ENCODE measurements at regions not wholly inside any gene's neighbourhood (a gene's known extent, or its start where the extent isn't known, plus 50 kb on each side); places are given as distances from the start of the nearest gene placed in this dataset.

DNA sequence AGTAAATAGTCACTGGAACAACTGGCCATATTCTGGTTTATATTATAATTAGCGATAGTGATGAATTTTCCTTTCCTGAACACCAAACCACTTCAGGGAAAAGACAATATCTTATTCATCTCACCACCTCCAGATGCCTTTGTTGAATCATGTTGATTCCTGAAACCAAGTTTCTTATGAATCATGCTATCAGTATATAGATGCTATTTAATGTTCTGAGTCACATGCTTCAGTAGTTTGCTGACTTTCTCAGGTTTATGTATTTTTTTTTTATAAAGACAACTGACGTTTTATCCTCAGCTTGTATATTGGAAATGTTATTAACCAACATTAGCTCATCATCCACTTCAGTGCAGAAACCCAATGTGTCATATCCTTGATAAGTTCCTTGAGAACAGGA lies 710.2 kb upstream of the POU3F2 start:
- Histone ChIP-seq H2AFZ (ENCODE audit: low read length) (no peak overlapping the region), H3K4me3 (ENCODE audit: low read length) (no peak overlapping the region), H3K9ac (ENCODE audit: low read length) (no peak overlapping the region), H3K4me2 (ENCODE audit: low read depth, low read length) (no peak overlapping the region), H3K79me2 (ENCODE audit: low read length) (no peaks in the 10 kb centered on the region), H3K9me3 (replicated peaks; ENCODE audit: insufficient read depth, low read length) (no peaks in the 10 kb centered on the region), H3K4me1 (ENCODE audit: low read length) (no peaks in the 10 kb centered on the region), H3K27ac (ENCODE audit: low read length) (no peak overlapping the region), H3K9me2 (replicated peaks; ENCODE audit: insufficient read depth, low read length) (no peaks in the 10 kb centered on the region), H3F3A (ENCODE audit: insufficient read depth, low read length) (no peaks in the 10 kb centered on the region), H3K27me3 (replicated peaks; ENCODE audit: insufficient read depth, low read length) (no peaks in the 10 kb centered on the region), H3K36me3 (replicated peaks; ENCODE audit: insufficient read depth, low read length) (no peaks in the 10 kb centered on the region), H4K20me1 (ENCODE audit: insufficient read depth, low read length) (no peaks in the 10 kb centered on the region)
- TF ChIP-seq EZH2phosphoT487 (IDR thresholded peaks at IDR 0.05; ENCODE audit: low read length), result no peak
- TF ChIP-seq, protein P1, sequence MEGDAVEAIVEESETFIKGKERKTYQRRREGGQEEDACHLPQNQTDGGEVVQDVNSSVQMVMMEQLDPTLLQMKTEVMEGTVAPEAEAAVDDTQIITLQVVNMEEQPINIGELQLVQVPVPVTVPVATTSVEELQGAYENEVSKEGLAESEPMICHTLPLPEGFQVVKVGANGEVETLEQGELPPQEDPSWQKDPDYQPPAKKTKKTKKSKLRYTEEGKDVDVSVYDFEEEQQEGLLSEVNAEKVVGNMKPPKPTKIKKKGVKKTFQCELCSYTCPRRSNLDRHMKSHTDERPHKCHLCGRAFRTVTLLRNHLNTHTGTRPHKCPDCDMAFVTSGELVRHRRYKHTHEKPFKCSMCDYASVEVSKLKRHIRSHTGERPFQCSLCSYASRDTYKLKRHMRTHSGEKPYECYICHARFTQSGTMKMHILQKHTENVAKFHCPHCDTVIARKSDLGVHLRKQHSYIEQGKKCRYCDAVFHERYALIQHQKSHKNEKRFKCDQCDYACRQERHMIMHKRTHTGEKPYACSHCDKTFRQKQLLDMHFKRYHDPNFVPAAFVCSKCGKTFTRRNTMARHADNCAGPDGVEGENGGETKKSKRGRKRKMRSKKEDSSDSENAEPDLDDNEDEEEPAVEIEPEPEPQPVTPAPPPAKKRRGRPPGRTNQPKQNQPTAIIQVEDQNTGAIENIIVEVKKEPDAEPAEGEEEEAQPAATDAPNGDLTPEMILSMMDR (IDR thresholded peaks at IDR 0.05; ENCODE audit: low read length), result no peak
- TF ChIP-seq EZH2 (optimal IDR thresholded peaks at IDR 0.05; ENCODE audit: low read depth, low read length), result no peak
- no peak for DNase-seq

DNA sequence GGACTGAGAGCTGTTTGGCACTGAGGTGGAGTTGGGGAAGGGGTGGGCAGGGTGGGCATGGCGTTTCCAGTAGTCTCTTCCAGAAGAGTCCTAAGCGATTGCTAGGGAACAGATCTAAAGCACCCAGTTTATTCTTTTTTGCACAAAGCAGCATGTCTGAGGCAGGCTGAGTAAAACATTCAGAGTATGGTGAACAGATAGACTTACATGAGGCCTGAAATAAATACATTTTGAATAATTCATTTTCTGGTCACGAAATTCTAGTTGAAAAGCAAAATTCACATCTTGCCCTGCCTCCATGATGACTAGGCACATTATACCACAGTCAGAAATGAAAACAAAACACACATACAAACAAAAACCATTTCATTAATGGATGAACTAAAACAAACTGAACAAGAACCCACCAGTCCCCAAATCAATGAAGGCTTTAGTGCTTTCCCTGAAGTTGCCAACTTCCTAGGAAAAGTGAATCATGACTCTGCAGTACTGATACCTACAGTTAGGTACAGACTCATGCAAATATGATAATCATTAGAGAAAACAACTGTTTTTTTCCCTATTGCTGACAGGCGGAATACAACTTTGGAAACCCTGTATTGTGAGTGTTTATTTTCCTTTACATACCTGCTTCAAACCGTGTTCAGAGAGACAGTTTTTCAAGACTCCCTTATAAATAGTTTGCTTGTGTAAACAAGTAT lies 702.9 kb upstream of the POU3F2 start:
- Histone ChIP-seq H3K9ac (ENCODE audit: low read length) (no peak overlapping the region), H4K20me1 (ENCODE audit: insufficient read depth, low read length) (no peaks in the 10 kb centered on the region), H3F3A (ENCODE audit: insufficient read depth, low read length) (no peaks in the 10 kb centered on the region), H3K27me3 (replicated peaks; ENCODE audit: insufficient read depth, low read length) (no peaks in the 10 kb centered on the region), H3K79me2 (ENCODE audit: low read length) (no peaks in the 10 kb centered on the region), H3K9me2 (replicated peaks; ENCODE audit: insufficient read depth, low read length) (no peaks in the 10 kb centered on the region), H3K36me3 (replicated peaks; ENCODE audit: insufficient read depth, low read length) (no peaks in the 10 kb centered on the region), H3K9me3 (replicated peaks; ENCODE audit: insufficient read depth, low read length) (no peaks in the 10 kb centered on the region), H3K4me2 (ENCODE audit: low read depth, low read length) (no peak overlapping the region), H3K4me3 (ENCODE audit: low read length) (no peak overlapping the region), H3K27ac (ENCODE audit: low read length) (no peak overlapping the region), H3K4me1 (ENCODE audit: low read length) (no peaks in the 10 kb centered on the region), H2AFZ (ENCODE audit: low read length) (no peak overlapping the region)
- TF ChIP-seq EZH2phosphoT487 (IDR thresholded peaks at IDR 0.05; ENCODE audit: low read length) (no peak), EZH2 (optimal IDR thresholded peaks at IDR 0.05; ENCODE audit: low read depth, low read length) (no peak)
- TF ChIP-seq, protein P1 (IDR thresholded peaks at IDR 0.05; ENCODE audit: low read length), result no peak
- DNase-seq, result no peak

DNA sequence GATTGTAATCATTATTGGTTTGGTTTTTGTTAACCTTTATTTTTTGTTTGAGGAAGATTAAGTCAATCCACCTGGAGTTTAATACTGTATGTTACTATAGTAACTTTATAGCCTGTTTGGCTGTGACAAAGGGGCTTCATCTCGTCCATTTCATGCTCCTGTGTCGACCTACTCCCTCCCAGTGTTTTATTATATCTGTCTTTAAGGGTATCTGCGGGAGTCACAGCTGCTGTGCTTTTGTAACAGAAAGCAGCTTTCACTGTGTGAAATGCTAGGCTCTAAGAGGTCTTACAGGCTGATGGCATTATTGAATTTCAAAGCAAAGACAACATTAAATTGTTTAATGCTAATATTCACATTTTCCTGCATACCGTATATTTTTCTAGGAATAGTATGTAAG lies 698.0 kb upstream of the POU3F2 start:
- Histone ChIP-seq H3K4me2 (ENCODE audit: low read depth, low read length) (no peak overlapping the region), H3K36me3 (replicated peaks; ENCODE audit: insufficient read depth, low read length) (no peaks in the 10 kb centered on the region), H3K79me2 (ENCODE audit: low read length) (no peaks in the 10 kb centered on the region), H3K27ac (ENCODE audit: low read length) (no peak overlapping the region), H3K9me3 (replicated peaks; ENCODE audit: insufficient read depth, low read length) (no peaks in the 10 kb centered on the region), H2AFZ (ENCODE audit: low read length) (no peak overlapping the region), H3K27me3 (replicated peaks; ENCODE audit: insufficient read depth, low read length) (no peaks in the 10 kb centered on the region), H3K4me3 (ENCODE audit: low read length) (no peak overlapping the region), H3K9me2 (replicated peaks; ENCODE audit: insufficient read depth, low read length) (no peaks in the 10 kb centered on the region), H3F3A (ENCODE audit: insufficient read depth, low read length) (no peaks in the 10 kb centered on the region), H4K20me1 (ENCODE audit: insufficient read depth, low read length) (no peaks in the 10 kb centered on the region), H3K4me1 (ENCODE audit: low read length) (no peaks in the 10 kb centered on the region), H3K9ac (ENCODE audit: low read length) (no peak overlapping the region)
- TF ChIP-seq EZH2phosphoT487 (IDR thresholded peaks at IDR 0.05; ENCODE audit: low read length), result no peak
- no peak for TF ChIP-seq EZH2 (optimal IDR thresholded peaks at IDR 0.05; ENCODE audit: low read depth, low read length)
- TF ChIP-seq, protein P1 (IDR thresholded peaks at IDR 0.05; ENCODE audit: low read length), result no peak
- DNase-seq, result no peak

All from MM.1S (cell line).